A673 (cell line): ENCODE measurements at regions not wholly inside any gene's neighbourhood (a gene's known extent, or its start where the extent isn't known, plus 50 kb on each side); places are given as distances from the start of the nearest gene placed in this dataset.

Experiments
- EZH2 ChIP-seq: fragments of 200-600 bp; sonication (generic); IDR thresholded peaks from 2 replicates; pipeline ENCODE4 v1.6.1; 2017; ENCODE audit warnings: borderline replicate concordance, low read depth, mild to moderate bottlenecking, mixed read lengths, antibody characterized with exemption, low read length; ENCODE audit not compliant: poor library complexity, severe bottlenecking
- TF ChIP-seq, protein P1 (sequence below): fragments of 300-800, 200-600 bp; sonication (generic); conservative IDR thresholded peaks from 2 replicates; pipeline ENCODE4 v1.5.1; 2017; ENCODE audit warnings: low read depth, mild to moderate bottlenecking, antibody characterized with exemption, low read length, moderate library complexity, mixed read lengths

DNA sequence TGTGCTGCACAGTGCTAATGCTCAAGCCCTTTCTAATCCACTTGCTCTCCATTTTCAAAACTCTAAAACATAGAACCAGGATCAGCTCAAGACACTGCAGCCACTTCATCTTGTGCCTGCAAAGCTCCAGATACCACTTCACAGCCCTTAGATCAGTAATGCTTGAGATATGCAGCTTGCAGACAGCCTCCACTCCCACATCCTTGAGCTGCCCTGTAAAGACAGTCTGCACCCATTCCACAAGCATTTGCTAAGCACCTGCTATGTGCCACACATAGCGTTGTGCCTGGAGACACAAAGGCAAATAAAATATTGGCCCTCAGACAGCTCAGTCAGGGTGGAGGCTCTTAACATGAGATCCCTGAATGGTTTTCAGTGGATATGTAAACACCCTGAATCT is 192.5 kb upstream of the SNX19 start:
- TF ChIP-seq EZH2, result no peak
- TF ChIP-seq, protein P1, sequence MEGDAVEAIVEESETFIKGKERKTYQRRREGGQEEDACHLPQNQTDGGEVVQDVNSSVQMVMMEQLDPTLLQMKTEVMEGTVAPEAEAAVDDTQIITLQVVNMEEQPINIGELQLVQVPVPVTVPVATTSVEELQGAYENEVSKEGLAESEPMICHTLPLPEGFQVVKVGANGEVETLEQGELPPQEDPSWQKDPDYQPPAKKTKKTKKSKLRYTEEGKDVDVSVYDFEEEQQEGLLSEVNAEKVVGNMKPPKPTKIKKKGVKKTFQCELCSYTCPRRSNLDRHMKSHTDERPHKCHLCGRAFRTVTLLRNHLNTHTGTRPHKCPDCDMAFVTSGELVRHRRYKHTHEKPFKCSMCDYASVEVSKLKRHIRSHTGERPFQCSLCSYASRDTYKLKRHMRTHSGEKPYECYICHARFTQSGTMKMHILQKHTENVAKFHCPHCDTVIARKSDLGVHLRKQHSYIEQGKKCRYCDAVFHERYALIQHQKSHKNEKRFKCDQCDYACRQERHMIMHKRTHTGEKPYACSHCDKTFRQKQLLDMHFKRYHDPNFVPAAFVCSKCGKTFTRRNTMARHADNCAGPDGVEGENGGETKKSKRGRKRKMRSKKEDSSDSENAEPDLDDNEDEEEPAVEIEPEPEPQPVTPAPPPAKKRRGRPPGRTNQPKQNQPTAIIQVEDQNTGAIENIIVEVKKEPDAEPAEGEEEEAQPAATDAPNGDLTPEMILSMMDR, result no peak
